ENCODE measurements at regions not wholly inside any gene's neighbourhood (a gene's known extent, or its start where the extent isn't known, plus 50 kb on each side); places are given as distances from the start of the nearest gene placed in this dataset.

DNA sequence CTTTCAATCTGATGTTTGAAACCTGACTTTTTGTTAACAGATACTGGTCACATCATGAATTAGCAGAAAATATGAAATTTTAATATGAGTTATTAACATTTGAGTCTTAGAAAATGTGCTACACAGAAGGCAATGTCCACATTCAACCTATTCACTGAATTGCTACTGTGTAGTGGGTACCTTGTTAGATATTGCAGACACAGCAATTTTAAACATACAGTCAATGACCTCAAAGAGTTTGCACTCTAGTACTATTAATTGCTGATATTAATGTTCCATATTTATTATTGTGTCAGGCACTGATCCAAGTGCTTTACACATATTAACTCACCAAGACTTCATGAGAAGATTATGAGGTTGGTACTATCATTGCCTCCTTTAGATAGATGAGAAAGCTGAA, 385.4 kb upstream of the PKDCC start:
- H3K4me3 ChIP-seq = no peak overlapping the region
- no peaks in the 10 kb centered on the region for H3K27me3 ChIP-seq
- no peaks in the 10 kb centered on the region for H3K36me3 ChIP-seq
- no peak overlapping the region for H3K27ac ChIP-seq
- intact Hi-C loops (cut with DNase I; ENCODE audit: low total_unique reads) = no loop called here
- no peaks in the 10 kb centered on the region for H3K4me1 ChIP-seq
- no peak for DNase-seq
- no peaks in the 10 kb centered on the region for H3K9me3 ChIP-seq
- TF ChIP-seq EP300 (IDR thresholded peaks at IDR 0.05) (no peak), POLR2AphosphoS5 (IDR thresholded peaks at IDR 0.05) (no peak), POLR2A (IDR thresholded peaks at IDR 0.05) (no peak)
- TF ChIP-seq, protein P1, sequence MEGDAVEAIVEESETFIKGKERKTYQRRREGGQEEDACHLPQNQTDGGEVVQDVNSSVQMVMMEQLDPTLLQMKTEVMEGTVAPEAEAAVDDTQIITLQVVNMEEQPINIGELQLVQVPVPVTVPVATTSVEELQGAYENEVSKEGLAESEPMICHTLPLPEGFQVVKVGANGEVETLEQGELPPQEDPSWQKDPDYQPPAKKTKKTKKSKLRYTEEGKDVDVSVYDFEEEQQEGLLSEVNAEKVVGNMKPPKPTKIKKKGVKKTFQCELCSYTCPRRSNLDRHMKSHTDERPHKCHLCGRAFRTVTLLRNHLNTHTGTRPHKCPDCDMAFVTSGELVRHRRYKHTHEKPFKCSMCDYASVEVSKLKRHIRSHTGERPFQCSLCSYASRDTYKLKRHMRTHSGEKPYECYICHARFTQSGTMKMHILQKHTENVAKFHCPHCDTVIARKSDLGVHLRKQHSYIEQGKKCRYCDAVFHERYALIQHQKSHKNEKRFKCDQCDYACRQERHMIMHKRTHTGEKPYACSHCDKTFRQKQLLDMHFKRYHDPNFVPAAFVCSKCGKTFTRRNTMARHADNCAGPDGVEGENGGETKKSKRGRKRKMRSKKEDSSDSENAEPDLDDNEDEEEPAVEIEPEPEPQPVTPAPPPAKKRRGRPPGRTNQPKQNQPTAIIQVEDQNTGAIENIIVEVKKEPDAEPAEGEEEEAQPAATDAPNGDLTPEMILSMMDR (IDR thresholded peaks at IDR 0.05) = no peak

- Histone ChIP-seq H3K27ac (no peak overlapping the region), H3K36me3 (no peaks in the 10 kb centered on the region), H3K27me3 (no peaks in the 10 kb centered on the region), H3K9me3 (no peaks in the 10 kb centered on the region), H3K4me1 (no peaks in the 10 kb centered on the region), H3K4me3 (no peak overlapping the region)
- no peak for TF ChIP-seq POLR2A (IDR thresholded peaks at IDR 0.05)
- no peak for TF ChIP-seq EP300 (IDR thresholded peaks at IDR 0.05)
- TF ChIP-seq, protein P1 (IDR thresholded peaks at IDR 0.05) = no peak
- no peak for TF ChIP-seq POLR2AphosphoS5 (IDR thresholded peaks at IDR 0.05)
- 44 to 55% (median 51%) methylated on average over 5 of the region's 5 CpGs for WGBS, 5 donors
- intact Hi-C loops (cut with DNase I; ENCODE audit: low total_unique reads) = no loop called here
- DNase-seq = no peak
Observed at GRCh38 chr2:41663056-41663455, 384.8 kb upstream of the PKDCC start.

DNA sequence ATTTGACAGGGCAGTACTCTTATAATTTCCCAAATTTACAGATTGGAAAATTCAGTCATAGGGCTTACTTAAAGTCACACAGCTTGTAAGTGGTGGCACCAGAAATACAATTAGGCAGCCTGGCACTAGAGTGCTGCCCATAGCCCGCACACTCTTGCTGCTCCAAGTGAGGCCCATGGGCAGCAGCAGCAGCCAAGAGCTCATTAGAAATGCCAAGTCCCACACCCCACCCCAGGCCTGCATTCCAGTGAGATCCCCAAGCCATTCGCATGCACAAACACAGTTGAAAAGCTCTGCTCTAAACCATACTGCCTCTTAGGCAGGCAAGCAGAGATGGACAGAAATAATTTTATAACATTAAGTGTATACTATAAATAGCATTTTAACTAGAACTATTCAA, 379.3 kb upstream of the PKDCC start:
- Histone ChIP-seq H3K27me3 (no peaks in the 10 kb centered on the region), H3K27ac (no peak overlapping the region), H3K36me3 (no peaks in the 10 kb centered on the region), H3K4me1 (no peaks in the 10 kb centered on the region), H3K9me3 (no peaks in the 10 kb centered on the region), H3K4me3 (no peak overlapping the region)
- TF ChIP-seq POLR2AphosphoS5 (IDR thresholded peaks at IDR 0.05) (no peak), EP300 (IDR thresholded peaks at IDR 0.05) (no peak), POLR2A (IDR thresholded peaks at IDR 0.05) (no peak)
- TF ChIP-seq, protein P1 (IDR thresholded peaks at IDR 0.05) = no peak
- no peak for DNase-seq
- intact Hi-C loops (cut with DNase I; ENCODE audit: low total_unique reads) = no loop called here
- 55 to 87% (median 65%) methylated on average over 2 of the region's 2 CpGs for WGBS, 5 donors

GRCh38 chr2:41678639-41679038, 369.2 kb upstream of the PKDCC start:
- Histone ChIP-seq H3K9me3 (no peaks in the 10 kb centered on the region), H3K4me1 (no peaks in the 10 kb centered on the region), H3K27ac (no peak overlapping the region), H3K4me3 (no peak overlapping the region), H3K36me3 (no peaks in the 10 kb centered on the region), H3K27me3 (no peaks in the 10 kb centered on the region)
- WGBS, 5 donors = 70 to 88% (median 84%) methylated on average over 7 of the region's 7 CpGs
- DNase-seq = no peak
- intact Hi-C loops (cut with DNase I; ENCODE audit: low total_unique reads) = no loop called here
- TF ChIP-seq, protein P1 (IDR thresholded peaks at IDR 0.05) = no peak
- TF ChIP-seq POLR2AphosphoS5 (IDR thresholded peaks at IDR 0.05) (no peak), POLR2A (IDR thresholded peaks at IDR 0.05) (no peak), EP300 (IDR thresholded peaks at IDR 0.05) (no peak)

All from stomach (tissue), 8 donors.